ENCODE measurements at regions not wholly inside any gene's neighbourhood (a gene's known extent, or its start where the extent isn't known, plus 50 kb on each side); places are given as distances from the start of the nearest gene placed in this dataset.

DNA sequence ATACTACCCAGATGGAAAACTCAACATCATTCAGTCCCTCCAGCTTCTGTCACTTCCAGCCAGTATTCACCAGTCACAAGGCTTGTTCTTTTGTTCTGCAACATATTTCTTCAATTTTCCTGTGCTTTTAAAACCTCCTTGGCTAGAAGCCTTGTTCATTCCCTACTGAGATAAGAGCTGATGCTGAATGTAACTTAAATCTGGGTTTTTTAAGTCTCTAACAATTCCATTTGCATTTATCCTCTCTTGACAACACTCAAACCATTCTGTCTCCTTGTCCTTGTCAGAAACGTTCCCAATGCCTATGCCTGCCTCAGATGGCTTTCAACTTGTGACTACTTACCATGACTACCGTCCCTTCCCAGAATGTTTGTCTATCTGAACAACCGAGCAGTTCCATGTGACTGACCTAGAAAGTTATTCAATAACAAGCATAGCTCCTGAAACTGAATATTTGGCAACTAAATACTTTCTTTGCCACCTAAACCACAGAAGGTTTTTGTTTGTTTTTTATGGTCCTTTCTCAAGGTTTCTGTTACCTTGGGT, 682.9 kb upstream of the GALNTL6 start:
- no peak overlapping the region for H3K4me3 ChIP-seq (ENCODE audit: severe bottlenecking)
- H3K4me1 ChIP-seq (ENCODE audit: insufficient read depth, poor library complexity, severe bottlenecking), result no peaks in the 10 kb centered on the region
- H3K36me3 ChIP-seq (ENCODE audit: low read depth), result no peaks in the 10 kb centered on the region
- DNase-seq (ENCODE audit: low spot score) (no peak), ATAC-seq (ENCODE audit: low read depth) (no peak)
- H3K27me3 ChIP-seq (ENCODE audit: insufficient read depth, poor library complexity, severe bottlenecking), result no peaks in the 10 kb centered on the region
- H3K9me3 ChIP-seq (ENCODE audit: severe bottlenecking), result no peaks in the 10 kb centered on the region
- no peak for TF ChIP-seq CTCF (IDR thresholded peaks at IDR 0.05; ENCODE audit: poor library complexity, severe bottlenecking)
- H3K27ac ChIP-seq (ENCODE audit: poor library complexity, severe bottlenecking), result no peak overlapping the region

DNA sequence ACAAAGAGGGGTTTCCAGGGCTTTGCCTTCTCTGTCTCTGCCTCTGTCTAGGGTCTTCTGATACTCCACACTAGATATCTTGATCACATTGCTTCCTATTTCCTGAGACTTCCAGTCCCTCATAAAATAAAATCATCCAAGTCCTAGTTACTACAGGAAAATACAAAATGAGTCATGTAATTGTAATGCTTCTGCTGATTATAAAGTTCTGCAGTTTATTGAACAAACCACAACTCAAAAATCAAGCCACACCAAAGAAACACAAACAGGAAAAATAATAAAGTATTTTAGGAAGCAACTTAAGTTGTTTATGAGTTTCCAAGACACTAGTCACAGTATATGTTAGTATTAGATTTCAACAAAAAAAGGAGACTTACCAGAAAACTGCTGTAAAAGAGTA, 695.1 kb upstream of the GALNTL6 start:
- H3K36me3 ChIP-seq (ENCODE audit: low read depth), result no peaks in the 10 kb centered on the region
- ATAC-seq (ENCODE audit: low read depth) (peak; percentile 50; the same call in 2 of the 3 replicates), DNase-seq (ENCODE audit: low spot score) (no peak)
- H3K9me3 ChIP-seq (ENCODE audit: severe bottlenecking), result peaks cover 5% of the 10 kb centered on the region
- no peaks in the 10 kb centered on the region for H3K27me3 ChIP-seq (ENCODE audit: insufficient read depth, poor library complexity, severe bottlenecking)
- peak overlapping the region; percentile 46 for H3K27ac ChIP-seq (ENCODE audit: poor library complexity, severe bottlenecking)
- no peak overlapping the region for H3K4me3 ChIP-seq (ENCODE audit: severe bottlenecking)
- no peak for TF ChIP-seq CTCF (IDR thresholded peaks at IDR 0.05; ENCODE audit: poor library complexity, severe bottlenecking)
- peaks cover 12% of the 10 kb centered on the region for H3K4me1 ChIP-seq (ENCODE audit: insufficient read depth, poor library complexity, severe bottlenecking)

GRCh38 chr4:171117457-171117856, 695.7 kb upstream of the GALNTL6 start:
- Histone ChIP-seq H3K27me3 (ENCODE audit: insufficient read depth, poor library complexity, severe bottlenecking) (no peaks in the 10 kb centered on the region), H3K4me3 (ENCODE audit: severe bottlenecking) (no peak overlapping the region), H3K27ac (ENCODE audit: poor library complexity, severe bottlenecking) (peak overlapping the region; percentile 46), H3K9me3 (ENCODE audit: severe bottlenecking) (peaks cover 5% of the 10 kb centered on the region), H3K4me1 (ENCODE audit: insufficient read depth, poor library complexity, severe bottlenecking) (peaks cover 12% of the 10 kb centered on the region), H3K36me3 (ENCODE audit: low read depth) (no peaks in the 10 kb centered on the region)
- DNase-seq (ENCODE audit: low spot score) (no peak), ATAC-seq (ENCODE audit: low read depth) (peak; percentile 84)
- TF ChIP-seq CTCF (IDR thresholded peaks at IDR 0.05; ENCODE audit: poor library complexity, severe bottlenecking), result no peak

DNA sequence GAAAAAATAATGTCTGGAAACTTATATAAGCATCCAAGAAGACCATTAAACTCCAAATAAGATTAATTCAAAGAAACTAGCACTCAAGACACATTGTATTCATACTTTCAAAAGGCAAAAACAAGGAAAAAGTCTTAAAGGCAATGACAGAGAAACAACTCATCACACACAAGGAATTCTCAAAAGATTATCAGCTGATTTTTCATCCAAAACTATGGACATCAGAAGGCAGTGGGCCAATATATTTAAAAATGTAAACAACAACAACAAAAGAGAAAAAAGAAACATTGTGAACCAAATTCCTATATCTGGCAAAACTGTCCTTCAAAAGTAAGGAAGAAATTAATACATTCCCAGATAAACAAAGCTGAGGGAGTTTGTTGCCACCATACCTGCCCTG, 711.4 kb upstream of the GALNTL6 start:
- Histone ChIP-seq H3K36me3 (ENCODE audit: low read depth) (no peaks in the 10 kb centered on the region), H3K27ac (ENCODE audit: poor library complexity, severe bottlenecking) (no peak overlapping the region), H3K4me3 (ENCODE audit: severe bottlenecking) (no peak overlapping the region), H3K4me1 (ENCODE audit: insufficient read depth, poor library complexity, severe bottlenecking) (no peaks in the 10 kb centered on the region), H3K27me3 (ENCODE audit: insufficient read depth, poor library complexity, severe bottlenecking) (no peaks in the 10 kb centered on the region), H3K9me3 (ENCODE audit: severe bottlenecking) (no peaks in the 10 kb centered on the region)
- no peak for DNase-seq (ENCODE audit: low spot score)
- no peak for TF ChIP-seq CTCF (IDR thresholded peaks at IDR 0.05; ENCODE audit: poor library complexity, severe bottlenecking)
- ATAC-seq (ENCODE audit: low read depth), result no peak

GRCh38 chr4:171087089-171087488, 726.1 kb upstream of the GALNTL6 start:
- H3K27me3 ChIP-seq (ENCODE audit: insufficient read depth, poor library complexity, severe bottlenecking), result no peaks in the 10 kb centered on the region
- H3K36me3 ChIP-seq (ENCODE audit: low read depth), result no peaks in the 10 kb centered on the region
- TF ChIP-seq CTCF (IDR thresholded peaks at IDR 0.05; ENCODE audit: poor library complexity, severe bottlenecking), result no peak
- no peak overlapping the region for H3K27ac ChIP-seq (ENCODE audit: poor library complexity, severe bottlenecking)
- H3K9me3 ChIP-seq (ENCODE audit: severe bottlenecking), result peaks cover 6% of the 10 kb centered on the region
- H3K4me1 ChIP-seq (ENCODE audit: insufficient read depth, poor library complexity, severe bottlenecking), result no peaks in the 10 kb centered on the region
- H3K4me3 ChIP-seq (ENCODE audit: severe bottlenecking), result no peak overlapping the region
- ATAC-seq (ENCODE audit: low read depth) (no peak), DNase-seq (ENCODE audit: low spot score) (no peak)
